ENCODE measurements at regions not wholly inside any gene's neighbourhood (a gene's known extent, or its start where the extent isn't known, plus 50 kb on each side); places are given as distances from the start of the nearest gene placed in this dataset.

GRCh38 chr5:109604758-109605157 lies 85.0 kb upstream of the MAN2A1 start:
- in situ Hi-C loops (cut with HindIII; ENCODE audit: low sequenced_read_pairs): no loop called here
- no peak for DNase-seq (ENCODE audit: low read depth, low spot score)

DNA sequence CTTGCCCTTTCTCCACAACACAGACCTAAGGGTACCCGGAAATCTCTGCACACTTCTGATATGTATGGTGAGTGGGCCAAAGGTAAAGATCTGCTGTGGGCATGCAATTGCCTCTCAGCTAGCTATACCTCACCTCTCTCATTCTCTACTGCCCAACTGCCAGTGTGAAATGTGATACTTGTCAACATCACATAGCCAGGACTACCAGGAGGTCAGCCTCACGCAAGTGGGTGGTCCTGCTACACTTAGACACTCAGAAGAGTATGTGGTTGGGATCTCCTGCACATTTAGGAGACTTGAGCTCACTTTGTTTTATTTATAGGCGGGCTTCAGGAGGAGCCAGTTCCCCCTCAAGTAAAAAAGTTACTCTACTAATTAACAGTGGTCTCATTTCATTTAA lies 88.0 kb upstream of the MAN2A1 start:
- in situ Hi-C loops (cut with HindIII; ENCODE audit: low sequenced_read_pairs): no loop called here
- no peak overlapping the region for H3K4me3 ChIP-seq (ENCODE audit: low read depth, low read length)
- no peak for DNase-seq (ENCODE audit: low read depth, low spot score)
- TF ChIP-seq CTCF (IDR thresholded peaks at IDR 0.05; ENCODE audit: low read depth, low read length): no peak

More at GRCh38 chr5:109604758-109605157, 85.0 kb upstream of the MAN2A1 start:
- H3K4me3 ChIP-seq (ENCODE audit: low read depth, low read length): no peak overlapping the region
- no peak for TF ChIP-seq CTCF (IDR thresholded peaks at IDR 0.05; ENCODE audit: low read depth, low read length)

DNA sequence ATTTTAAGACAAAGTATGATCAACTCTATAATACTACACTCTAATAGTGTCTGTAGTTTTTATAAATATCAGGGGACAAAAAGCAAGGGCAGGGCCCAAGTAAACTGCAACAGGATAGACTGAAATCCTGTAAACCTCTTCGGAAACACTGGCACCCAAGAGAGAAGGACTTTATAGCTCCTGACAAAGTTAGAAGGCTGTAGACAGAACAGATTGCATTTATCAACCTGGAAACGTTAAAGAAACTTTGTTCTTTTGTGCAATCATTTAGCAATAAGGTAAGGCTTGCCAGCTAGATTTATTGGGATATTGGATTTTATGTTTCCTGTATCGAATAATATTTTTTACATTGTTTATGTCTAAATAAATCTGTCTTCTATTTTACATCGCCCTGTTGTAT lies 91.8 kb upstream of the MAN2A1 start:
- no peak for TF ChIP-seq CTCF (IDR thresholded peaks at IDR 0.05; ENCODE audit: low read depth, low read length)
- no peak for DNase-seq (ENCODE audit: low read depth, low spot score)
- in situ Hi-C loops (cut with HindIII; ENCODE audit: low sequenced_read_pairs): no loop called here
- no peak overlapping the region for H3K4me3 ChIP-seq (ENCODE audit: low read depth, low read length)

GRCh38 chr5:109594217-109594616 lies 95.5 kb upstream of the MAN2A1 start:
- no peak overlapping the region for H3K4me3 ChIP-seq (ENCODE audit: low read depth, low read length)
- TF ChIP-seq CTCF (IDR thresholded peaks at IDR 0.05; ENCODE audit: low read depth, low read length): no peak
- no peak for DNase-seq (ENCODE audit: low read depth, low spot score)
- in situ Hi-C loops (cut with HindIII; ENCODE audit: low sequenced_read_pairs): no loop called here

DNA sequence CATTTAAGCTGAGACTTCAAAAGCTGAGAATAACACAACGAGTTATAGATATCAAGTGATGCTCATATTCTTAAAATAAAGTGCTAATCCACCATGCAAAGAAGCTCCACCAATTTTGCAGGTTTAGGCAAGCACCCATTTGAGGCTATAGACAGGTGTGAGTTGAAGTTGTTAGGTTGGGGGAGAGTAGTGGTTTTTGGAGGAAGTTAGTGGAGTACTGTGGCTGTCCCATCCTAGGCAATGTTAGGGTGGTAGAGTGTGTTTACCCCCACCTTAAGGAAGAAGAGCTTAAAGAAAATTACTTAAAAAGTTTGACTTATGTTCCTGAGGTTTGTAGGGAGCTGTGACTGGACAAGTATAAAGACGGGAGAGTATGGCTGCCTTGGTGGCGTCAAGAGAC lies 98.9 kb upstream of the MAN2A1 start:
- in situ Hi-C loops (cut with HindIII; ENCODE audit: low sequenced_read_pairs): no loop called here
- H3K4me3 ChIP-seq (ENCODE audit: low read depth, low read length): no peak overlapping the region
- no peak for DNase-seq (ENCODE audit: low read depth, low spot score)
- no peak for TF ChIP-seq CTCF (IDR thresholded peaks at IDR 0.05; ENCODE audit: low read depth, low read length)

- no peak overlapping the region for H3K4me3 ChIP-seq (ENCODE audit: low read depth, low read length)
- in situ Hi-C loops (cut with HindIII; ENCODE audit: low sequenced_read_pairs): no loop called here
- no peak for TF ChIP-seq CTCF (IDR thresholded peaks at IDR 0.05; ENCODE audit: low read depth, low read length)
- no peak for DNase-seq (ENCODE audit: low read depth, low spot score)
These were observed 99.7 kb upstream of the MAN2A1 start for GRCh38 chr5:109589986-109590385.

DNA sequence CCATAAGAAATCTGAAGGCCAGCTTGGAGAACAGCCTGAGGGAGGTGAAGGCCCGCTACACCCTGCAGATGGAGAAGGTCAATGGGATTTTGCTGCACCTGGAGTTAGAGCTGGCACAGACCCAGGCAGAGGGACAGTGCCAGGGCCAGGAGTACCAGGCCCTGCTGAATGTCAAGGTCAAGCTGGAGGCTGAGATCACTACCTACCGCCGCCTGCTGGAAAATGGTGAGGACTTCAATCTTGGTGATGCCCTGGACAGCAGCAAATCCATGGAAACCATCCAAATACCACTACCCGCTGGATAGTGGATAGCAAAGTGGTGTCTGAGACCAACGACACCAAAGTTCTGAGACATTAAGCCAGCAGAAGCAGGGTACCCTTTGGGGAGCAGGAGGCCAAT lies 100.5 kb upstream of the MAN2A1 start:
- TF ChIP-seq CTCF (IDR thresholded peaks at IDR 0.05; ENCODE audit: low read depth, low read length): no peak
- no peak for DNase-seq (ENCODE audit: low read depth, low spot score)
- in situ Hi-C loops (cut with HindIII; ENCODE audit: low sequenced_read_pairs): no loop called here
- H3K4me3 ChIP-seq (ENCODE audit: low read depth, low read length): no peak overlapping the region

Measured in astrocyte of the spinal cord (primary cell).